CD4-positive, alpha-beta T cell (primary cell): ENCODE measurements at regions not wholly inside any gene's neighbourhood (a gene's known extent, or its start where the extent isn't known, plus 50 kb on each side); places are given as distances from the start of the nearest gene placed in this dataset.
"Not testable (repeated sequence)": the region's sequence is repeated elsewhere in the genome, so short reads cannot be mapped to it uniquely, and the experiment has no call there.

ENCODE experiments used
- ATAC-seq: fragments of 200-7000 bp; cut with Tn5 transposase; one replicate; pipeline ENCODE4 v1.10.0; 2022; ENCODE audit warnings: mild to moderate bottlenecking; ENCODE audit not compliant: poor library complexity
- CTCF ChIA-PET: fragments of 350-600 bp; sonication (Branson Sonifier 250); formaldehyde crosslinking; loops from one replicate; lab custom pipeline; 2021; ENCODE audit warnings: antibody characterized with exemption, inconsistent platforms; lab: Charles Lee
- POLR2A ChIA-PET: fragments of 350-600 bp; sonication (Branson Sonifier 250); formaldehyde crosslinking; loops from one replicate; lab custom pipeline; 2021; ENCODE audit warnings: antibody characterized with exemption, inconsistent platforms; lab: Charles Lee
- DNase-seq, 14 experiments: peaks; one replicate each; pipeline ENCODE4 v3.0.0-alpha.2; 2013 to 2020; ENCODE audit warnings: mixed read lengths in 2 of 14
- H3K27ac ChIP-seq, 2 donors: one replicate each; pipeline versions ENCODE4 v1.5.1 to v1.7.0; 2013; ENCODE audit warnings: low read length in 2 of 2, low read depth in 1 of 2, mild to moderate bottlenecking in 1 of 2
- H3K27me3 ChIP-seq, 2 experiments: 1 replicate in 1 of 2; 2 replicates in 1 of 2; pipeline versions ENCODE4 v1.6.1 to v1.7.0; 2013; ENCODE audit warnings: low read length in 2 of 2, control low read depth in 1 of 2, mild to moderate bottlenecking in 1 of 2, moderate library complexity in 1 of 2; ENCODE audit not compliant: insufficient read depth in 2 of 2, control insufficient read depth in 1 of 2
- H3K36me3 ChIP-seq: one replicate; pipeline ENCODE4 v1.6.1; 2013; ENCODE audit warnings: low read length, control low read depth; ENCODE audit not compliant: insufficient read depth
- H3K4me1 ChIP-seq: one replicate; pipeline ENCODE4 v1.6.1; 2013; ENCODE audit warnings: low read length, control low read depth; ENCODE audit not compliant: insufficient read depth
- H3K4me3 ChIP-seq: one replicate; pipeline ENCODE4 v1.5.1; 2013; ENCODE audit warnings: mild to moderate bottlenecking, low read length, moderate library complexity
- H3K9me3 ChIP-seq, 2 experiments: 1 replicate in 1 of 2; 2 replicates in 1 of 2; pipeline versions ENCODE4 v1.6.1 to v1.7.0; 2013; ENCODE audit warnings: low read length in 2 of 2, mild to moderate bottlenecking in 2 of 2, control low read depth in 1 of 2, moderate library complexity in 1 of 2; ENCODE audit not compliant: control insufficient read depth in 1 of 2, insufficient read depth in 1 of 2
- H3K27ac Mint-ChIP-seq: one replicate; pipeline ENCODE4 v1.8.0; 2020; ENCODE audit warnings: mixed read lengths
- H3K27me3 Mint-ChIP-seq: one replicate; pipeline ENCODE4 v1.8.0; 2021; ENCODE audit warnings: mixed read lengths
- H3K36me3 Mint-ChIP-seq: one replicate; pipeline ENCODE4 v1.8.0; 2021; ENCODE audit warnings: low read depth, mixed read lengths
- H3K4me1 Mint-ChIP-seq: one replicate; pipeline ENCODE4 v1.8.0; 2021; ENCODE audit warnings: low read depth, mixed read lengths
- H3K4me3 Mint-ChIP-seq: one replicate; pipeline ENCODE4 v1.8.0; 2020; ENCODE audit warnings: mild to moderate bottlenecking, mixed read lengths
- H3K9me3 Mint-ChIP-seq: one replicate; pipeline ENCODE4 v1.8.0; 2020; ENCODE audit warnings: mixed read lengths
- CTCF ChIP-seq: fragments of 200-600 bp; IDR thresholded peaks from one replicate; pipeline ENCODE4 v1.8.0; 2022; ENCODE audit warnings: antibody characterized with exemption, mild to moderate bottlenecking
- intact Hi-C, 2 experiments: fragments of 100-400 bp; cut with DNase I in 1 of 2; cut with micrococcal nuclease in 1 of 2; formaldehyde crosslinking; loops; one replicate each; pipeline versions ENCODE4 v1.15.1 to v1.9.0; 2023 to 2025; cut with DNase I, micrococcal nuclease

- no peaks in the 10 kb centered on the region for H3K27me3 Mint-ChIP-seq
- H3K9me3 Mint-ChIP-seq, result no peaks in the 10 kb centered on the region
- Histone ChIP-seq H3K4me3 (no peak overlapping the region), H3K27ac (no peak overlapping the region), H3K27me3 (no peaks in the 10 kb centered on the region), H3K9me3 (no peaks in the 10 kb centered on the region), H3K4me1 (no peaks in the 10 kb centered on the region), H3K36me3 (no peaks in the 10 kb centered on the region)
- DNase-seq (no peak), ATAC-seq (no peak)
- CTCF ChIA-PET, result no interaction called here
- H3K4me3 Mint-ChIP-seq, result no peak overlapping the region
- POLR2A ChIA-PET, result no interaction called here
- intact Hi-C loops, result no loop called here
- no peak overlapping the region for H3K27ac Mint-ChIP-seq
- TF ChIP-seq CTCF, result no peak
- H3K36me3 Mint-ChIP-seq, result no peaks in the 10 kb centered on the region
- H3K4me1 Mint-ChIP-seq, result no peaks in the 10 kb centered on the region
These were observed 104.5 kb downstream of the SKIDA1 start for GRCh38 chr10:21421016-21421415.

GRCh38 chr10:21418981-21419576, 106.4 kb downstream of the SKIDA1 start:
- H3K27ac ChIP-seq, intact Hi-C loops, H3K36me3 Mint-ChIP-seq, H3K4me3 Mint-ChIP-seq, H3K9me3 ChIP-seq, H3K27me3 Mint-ChIP-seq, H3K27me3 ChIP-seq, POLR2A ChIA-PET, H3K4me1 ChIP-seq, H3K4me1 Mint-ChIP-seq, ATAC-seq, H3K27ac Mint-ChIP-seq, H3K9me3 Mint-ChIP-seq, DNase-seq, CTCF ChIA-PET, H3K4me3 ChIP-seq, H3K36me3 ChIP-seq: not testable (repeated sequence)

- ChIA-PET CTCF (no interaction called here), POLR2A (no interaction called here)
- H3K27ac Mint-ChIP-seq, result no peak overlapping the region
- TF ChIP-seq CTCF, result no peak
- Histone ChIP-seq H3K27me3 (no peaks in the 10 kb centered on the region), H3K36me3 (no peaks in the 10 kb centered on the region), H3K27ac (no peak overlapping the region), H3K4me3 (no peak overlapping the region), H3K9me3 (no peaks in the 10 kb centered on the region), H3K4me1 (no peaks in the 10 kb centered on the region)
- no peak overlapping the region for H3K4me3 Mint-ChIP-seq
- intact Hi-C loops, result no loop called here
- no peaks in the 10 kb centered on the region for H3K4me1 Mint-ChIP-seq
- DNase-seq (no peak), ATAC-seq (no peak)
- no peaks in the 10 kb centered on the region for H3K27me3 Mint-ChIP-seq
- H3K36me3 Mint-ChIP-seq, result no peaks in the 10 kb centered on the region
- no peaks in the 10 kb centered on the region for H3K9me3 Mint-ChIP-seq
These were observed 108.2 kb downstream of the SKIDA1 start for GRCh38 chr10:21417172-21417712.

- intact Hi-C loops, result no loop called here
- Histone ChIP-seq H3K27me3 (no peaks in the 10 kb centered on the region), H3K9me3 (no peaks in the 10 kb centered on the region), H3K36me3 (no peaks in the 10 kb centered on the region), H3K4me3 (no peak overlapping the region), H3K4me1 (no peaks in the 10 kb centered on the region), H3K27ac (no peak overlapping the region)
- H3K36me3 Mint-ChIP-seq, result no peaks in the 10 kb centered on the region
- H3K4me1 Mint-ChIP-seq, result no peaks in the 10 kb centered on the region
- H3K27me3 Mint-ChIP-seq, result peaks cover 4% of the 10 kb centered on the region
- no peak for ATAC-seq
- POLR2A ChIA-PET, result no interaction called here
- CTCF ChIA-PET, result no interaction called here
- H3K27ac Mint-ChIP-seq, result no peak overlapping the region
- no peak for DNase-seq
- no peaks in the 10 kb centered on the region for H3K9me3 Mint-ChIP-seq
- no peak overlapping the region for H3K4me3 Mint-ChIP-seq
- no peak for TF ChIP-seq CTCF
These were observed 111.8 kb downstream of the SKIDA1 start for GRCh38 chr10:21413680-21414079.
